Stimulated activated naive CD8-positive, alpha-beta T cell treated with anti-CD3 and anti-CD28 coated beads, Interleukin-15, amount 100 ng/mL, for 72 hours (primary cell): ENCODE measurements at regions not wholly inside any gene's neighbourhood (a gene's known extent, or its start where the extent isn't known, plus 50 kb on each side); places are given as distances from the start of the nearest gene placed in this dataset.

ENCODE experiments used
- ATAC-seq: fragments of 150-1000 bp; cut with Tn5 transposase; 2 replicates; pipeline ENCODE4 v1.10.0; 2021; ENCODE audit warnings: mild to moderate bottlenecking, moderate library complexity
- DNase-seq, 2 donors: peaks; one replicate each; pipeline ENCODE4 v3.0.0; 2021 to 2022
- H3K27ac Mint-ChIP-seq, 2 donors: one replicate each; pipeline ENCODE4 v1.8.0; 2022; ENCODE audit warnings: mild to moderate bottlenecking in 2 of 2, mixed read lengths in 2 of 2, moderate library complexity in 2 of 2
- H3K27me3 Mint-ChIP-seq: one replicate; pipeline ENCODE4 v1.8.0; 2022; ENCODE audit warnings: mixed read lengths
- H3K4me1 Mint-ChIP-seq: one replicate; pipeline ENCODE4 v1.8.0; 2022; ENCODE audit warnings: mild to moderate bottlenecking, mixed read lengths
- H3K4me3 Mint-ChIP-seq, 2 donors: one replicate each; pipeline ENCODE4 v1.8.0; 2022; ENCODE audit warnings: mild to moderate bottlenecking in 2 of 2, mixed read lengths in 2 of 2, moderate library complexity in 1 of 2
- H3K9me3 Mint-ChIP-seq, 2 donors: one replicate each; pipeline ENCODE4 v1.8.0; 2022; ENCODE audit warnings: mixed read lengths in 2 of 2

- no peaks in the 10 kb centered on the region for H3K9me3 Mint-ChIP-seq
- H3K27ac Mint-ChIP-seq = no peak overlapping the region
- no peaks in the 10 kb centered on the region for H3K27me3 Mint-ChIP-seq
- DNase-seq = no peak
- no peaks in the 10 kb centered on the region for H3K4me1 Mint-ChIP-seq
- no peak for ATAC-seq
- no peak overlapping the region for H3K4me3 Mint-ChIP-seq
Measured at GRCh38 chr3:145857956-145858355, 303.0 kb downstream of the PLOD2 start.

GRCh38 chr3:145864336-145864735 is 296.6 kb downstream of the PLOD2 start:
- Mint-ChIP-seq H3K9me3 (no peaks in the 10 kb centered on the region), H3K4me3 (no peak overlapping the region), H3K4me1 (no peaks in the 10 kb centered on the region), H3K27ac (no peak overlapping the region), H3K27me3 (no peaks in the 10 kb centered on the region)
- DNase-seq = no peak
- ATAC-seq = no peak

GRCh38 chr3:145865399-145866018 is 295.5 kb downstream of the PLOD2 start:
- Mint-ChIP-seq H3K4me3 (no peak overlapping the region), H3K27ac (no peak overlapping the region), H3K27me3 (no peaks in the 10 kb centered on the region), H3K9me3 (no peaks in the 10 kb centered on the region), H3K4me1 (no peaks in the 10 kb centered on the region)
- ATAC-seq (no peak), DNase-seq (no peak)

- Mint-ChIP-seq H3K4me1 (no peaks in the 10 kb centered on the region), H3K4me3 (no peak overlapping the region), H3K27ac (no peak overlapping the region), H3K27me3 (no peaks in the 10 kb centered on the region), H3K9me3 (no peaks in the 10 kb centered on the region)
- no peak for ATAC-seq
- DNase-seq = no peak
Measured at GRCh38 chr3:145869958-145870357, 291.0 kb downstream of the PLOD2 start.

- no peak for DNase-seq
- peaks cover 0 to 11% of the 10 kb centered on the region in 2 donors for H3K9me3 Mint-ChIP-seq
- H3K27ac Mint-ChIP-seq = no peak overlapping the region
- no peaks in the 10 kb centered on the region for H3K4me1 Mint-ChIP-seq
- no peaks in the 10 kb centered on the region for H3K27me3 Mint-ChIP-seq
- ATAC-seq = no peak
- H3K4me3 Mint-ChIP-seq = no peak overlapping the region
Measured at GRCh38 chr3:145882436-145882835, 278.5 kb downstream of the PLOD2 start.

- H3K9me3 Mint-ChIP-seq = no peaks in the 10 kb centered on the region
- ATAC-seq = no peak
- H3K4me3 Mint-ChIP-seq = no peak overlapping the region
- no peak overlapping the region for H3K27ac Mint-ChIP-seq
- DNase-seq = no peak
- H3K27me3 Mint-ChIP-seq = no peaks in the 10 kb centered on the region
- no peaks in the 10 kb centered on the region for H3K4me1 Mint-ChIP-seq
Measured at GRCh38 chr3:145889730-145890129, 271.3 kb downstream of the PLOD2 start.

- ATAC-seq (no peak), DNase-seq (no peak)
- no peak overlapping the region for H3K27ac Mint-ChIP-seq
- H3K4me3 Mint-ChIP-seq = no peak overlapping the region
- no peaks in the 10 kb centered on the region for H3K27me3 Mint-ChIP-seq
- no peaks in the 10 kb centered on the region for H3K9me3 Mint-ChIP-seq
- H3K4me1 Mint-ChIP-seq = no peaks in the 10 kb centered on the region
Measured at GRCh38 chr3:145892869-145893268, 268.1 kb downstream of the PLOD2 start.

- DNase-seq (no peak), ATAC-seq (no peak)
- Mint-ChIP-seq H3K4me3 (no peak overlapping the region), H3K27me3 (no peaks in the 10 kb centered on the region), H3K9me3 (no peaks in the 10 kb centered on the region), H3K27ac (no peak overlapping the region), H3K4me1 (no peaks in the 10 kb centered on the region)
Measured at GRCh38 chr3:145893331-145893730, 267.7 kb downstream of the PLOD2 start.

GRCh38 chr3:145898487-145898886 is 262.5 kb downstream of the PLOD2 start:
- Mint-ChIP-seq H3K27ac (no peak overlapping the region), H3K4me3 (no peak overlapping the region), H3K4me1 (no peaks in the 10 kb centered on the region), H3K9me3 (no peaks in the 10 kb centered on the region), H3K27me3 (no peaks in the 10 kb centered on the region)
- DNase-seq = no peak
- no peak for ATAC-seq

GRCh38 chr3:145899241-145899640 is 261.7 kb downstream of the PLOD2 start:
- no peaks in the 10 kb centered on the region for H3K4me1 Mint-ChIP-seq
- ATAC-seq = no peak
- no peak for DNase-seq
- no peaks in the 10 kb centered on the region for H3K9me3 Mint-ChIP-seq
- no peak overlapping the region for H3K4me3 Mint-ChIP-seq
- no peaks in the 10 kb centered on the region for H3K27me3 Mint-ChIP-seq
- H3K27ac Mint-ChIP-seq = no peak overlapping the region

- Mint-ChIP-seq H3K27ac (no peak overlapping the region), H3K27me3 (no peaks in the 10 kb centered on the region), H3K4me3 (no peak overlapping the region), H3K4me1 (no peaks in the 10 kb centered on the region), H3K9me3 (no peaks in the 10 kb centered on the region)
- ATAC-seq = no peak
- DNase-seq = no peak
Measured at GRCh38 chr3:145900056-145900829, 260.7 kb downstream of the PLOD2 start.

- no peak overlapping the region for H3K4me3 Mint-ChIP-seq
- DNase-seq (no peak), ATAC-seq (no peak)
- H3K27me3 Mint-ChIP-seq = no peaks in the 10 kb centered on the region
- no peaks in the 10 kb centered on the region for H3K4me1 Mint-ChIP-seq
- no peak overlapping the region for H3K27ac Mint-ChIP-seq
- H3K9me3 Mint-ChIP-seq = no peaks in the 10 kb centered on the region
Measured at GRCh38 chr3:145902166-145902565, 258.8 kb downstream of the PLOD2 start.

GRCh38 chr3:145903472-145904013 is 257.4 kb downstream of the PLOD2 start:
- Mint-ChIP-seq H3K4me3 (no peak overlapping the region), H3K9me3 (no peaks in the 10 kb centered on the region), H3K27me3 (no peaks in the 10 kb centered on the region), H3K4me1 (no peaks in the 10 kb centered on the region), H3K27ac (no peak overlapping the region)
- ATAC-seq (peak; percentile 31), DNase-seq (no peak)

GRCh38 chr3:145904138-145904537 is 256.8 kb downstream of the PLOD2 start:
- Mint-ChIP-seq H3K27ac (no peak overlapping the region), H3K4me1 (no peaks in the 10 kb centered on the region), H3K9me3 (no peaks in the 10 kb centered on the region), H3K4me3 (no peak overlapping the region), H3K27me3 (no peaks in the 10 kb centered on the region)
- DNase-seq (no peak), ATAC-seq (peak; percentile 45)

GRCh38 chr3:145906301-145906700 is 254.7 kb downstream of the PLOD2 start:
- H3K4me1 Mint-ChIP-seq = no peaks in the 10 kb centered on the region
- H3K27me3 Mint-ChIP-seq = no peaks in the 10 kb centered on the region
- no peaks in the 10 kb centered on the region for H3K9me3 Mint-ChIP-seq
- ATAC-seq = no peak
- H3K27ac Mint-ChIP-seq = no peak overlapping the region
- no peak overlapping the region for H3K4me3 Mint-ChIP-seq
- no peak for DNase-seq

- peaks cover 0 to under 1% of the 10 kb centered on the region in 2 donors for H3K9me3 Mint-ChIP-seq
- no peak for ATAC-seq
- H3K4me1 Mint-ChIP-seq = no peaks in the 10 kb centered on the region
Measured at GRCh38 chr3:145906755-145907154, 254.2 kb downstream of the PLOD2 start.

More at GRCh38 chr3:145906755-145907154, 254.2 kb downstream of the PLOD2 start:
- Mint-ChIP-seq H3K27ac (no peak overlapping the region), H3K4me3 (no peak overlapping the region), H3K27me3 (no peaks in the 10 kb centered on the region)
- no peak for DNase-seq
